Body of pancreas (tissue), 4 donors: ENCODE measurements at regions not wholly inside any gene's neighbourhood (a gene's known extent, or its start where the extent isn't known, plus 50 kb on each side); places are given as distances from the start of the nearest gene placed in this dataset.

ENCODE experiments used
- POLR2A ChIP-seq, 3 donors: fragments of 450-650 bp; IDR thresholded peaks; one replicate each; pipeline ENCODE4 v1.6.1; 2016; ENCODE audit warnings: antibody characterized with exemption in 3 of 3, mild to moderate bottlenecking in 2 of 3
- TF ChIP-seq, protein P1 (sequence below), 7 experiments: fragments of 450-650 bp in 4 of 7; fragments of 200-600 bp in 3 of 7; sonication (generic) in 3 of 7; IDR thresholded peaks; one replicate each; pipeline ENCODE4 v1.5.1; 2016 to 2019; ENCODE audit warnings: antibody characterized with exemption in 7 of 7

DNA sequence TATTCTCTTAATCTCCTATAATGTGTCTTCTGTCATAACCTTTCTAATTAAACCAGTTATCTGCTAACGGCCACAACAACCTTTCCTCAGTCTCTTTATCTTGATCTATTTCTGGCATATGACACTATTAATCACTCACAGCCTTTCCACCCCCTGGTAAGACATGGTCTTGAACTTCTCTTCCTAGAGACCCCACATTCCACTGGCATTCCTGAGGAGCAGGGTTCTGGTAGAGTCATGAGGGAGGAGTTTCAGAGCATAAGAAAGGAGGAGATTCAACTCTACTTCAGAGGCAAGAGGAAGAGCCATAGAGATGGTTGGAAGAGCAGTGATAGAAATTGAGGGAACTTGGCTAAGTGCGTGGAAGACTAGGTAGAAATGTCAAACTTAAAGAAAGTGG lies 325.6 kb downstream of the BLID start:
- TF ChIP-seq, protein P1, sequence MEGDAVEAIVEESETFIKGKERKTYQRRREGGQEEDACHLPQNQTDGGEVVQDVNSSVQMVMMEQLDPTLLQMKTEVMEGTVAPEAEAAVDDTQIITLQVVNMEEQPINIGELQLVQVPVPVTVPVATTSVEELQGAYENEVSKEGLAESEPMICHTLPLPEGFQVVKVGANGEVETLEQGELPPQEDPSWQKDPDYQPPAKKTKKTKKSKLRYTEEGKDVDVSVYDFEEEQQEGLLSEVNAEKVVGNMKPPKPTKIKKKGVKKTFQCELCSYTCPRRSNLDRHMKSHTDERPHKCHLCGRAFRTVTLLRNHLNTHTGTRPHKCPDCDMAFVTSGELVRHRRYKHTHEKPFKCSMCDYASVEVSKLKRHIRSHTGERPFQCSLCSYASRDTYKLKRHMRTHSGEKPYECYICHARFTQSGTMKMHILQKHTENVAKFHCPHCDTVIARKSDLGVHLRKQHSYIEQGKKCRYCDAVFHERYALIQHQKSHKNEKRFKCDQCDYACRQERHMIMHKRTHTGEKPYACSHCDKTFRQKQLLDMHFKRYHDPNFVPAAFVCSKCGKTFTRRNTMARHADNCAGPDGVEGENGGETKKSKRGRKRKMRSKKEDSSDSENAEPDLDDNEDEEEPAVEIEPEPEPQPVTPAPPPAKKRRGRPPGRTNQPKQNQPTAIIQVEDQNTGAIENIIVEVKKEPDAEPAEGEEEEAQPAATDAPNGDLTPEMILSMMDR (IDR thresholded peaks at IDR 0.05): no peak
- no peak for TF ChIP-seq POLR2A (IDR thresholded peaks at IDR 0.05)
